Nephron (organoid): ENCODE measurements at regions not wholly inside any gene's neighbourhood (a gene's known extent, or its start where the extent isn't known, plus 50 kb on each side); places are given as distances from the start of the nearest gene placed in this dataset.
A peak's percentile ranks its signal among the peaks of the same experiment; 100 is the strongest.

Source experiments
- H3K27ac Mint-ChIP-seq, 3 experiments: 2 replicates each; pipeline ENCODE4 v1.8.0; 2020; ENCODE audit warnings: mixed read lengths in 3 of 3, mild to moderate bottlenecking in 2 of 3, moderate library complexity in 1 of 3
- H3K27me3 Mint-ChIP-seq: 2 replicates; pipeline ENCODE4 v1.8.0; 2021; ENCODE audit warnings: low read depth, mild to moderate bottlenecking, moderate library complexity, mixed read lengths
- H3K36me3 Mint-ChIP-seq: 2 replicates; pipeline ENCODE4 v1.8.0; 2020; ENCODE audit warnings: low read depth, mixed read lengths
- H3K4me1 Mint-ChIP-seq: 2 replicates; pipeline ENCODE4 v1.8.0; 2020; ENCODE audit warnings: mixed read lengths
- H3K4me3 Mint-ChIP-seq, 3 experiments: 2 replicates each; pipeline ENCODE4 v1.8.0; 2020; ENCODE audit warnings: mild to moderate bottlenecking in 3 of 3, mixed read lengths in 3 of 3, moderate library complexity in 2 of 3
- H3K9me3 Mint-ChIP-seq: 2 replicates; pipeline ENCODE4 v1.8.0; 2020; ENCODE audit warnings: mixed read lengths
- CTCF ChIP-seq, 3 experiments: fragments of 200-600 bp; sonication (generic); IDR thresholded peaks; one replicate each; pipeline ENCODE4 v1.5.0; 2021; ENCODE audit warnings: antibody characterized with exemption in 3 of 3; ENCODE audit not compliant: unreplicated experiment in 3 of 3

GRCh38 chr5:125600559-125600958 is 822.6 kb upstream of the GRAMD2B start:
- Mint-ChIP-seq H3K36me3 (no peaks in the 10 kb centered on the region), H3K4me3 (no peak overlapping the region), H3K27ac (no peak overlapping the region), H3K9me3 (no peaks in the 10 kb centered on the region), H3K27me3 (peaks cover 9% of the 10 kb centered on the region), H3K4me1 (peaks cover 18% of the 10 kb centered on the region)
- no peak for TF ChIP-seq CTCF (IDR thresholded peaks at IDR 0.05; ENCODE audit: unreplicated experiment in 3 of 3)

GRCh38 chr5:125602184-125602583 is 821.0 kb upstream of the GRAMD2B start:
- H3K4me3 Mint-ChIP-seq = no peak overlapping the region
- no peak for TF ChIP-seq CTCF (IDR thresholded peaks at IDR 0.05; ENCODE audit: unreplicated experiment in 3 of 3)
- no peaks in the 10 kb centered on the region for H3K9me3 Mint-ChIP-seq
- no peak overlapping the region for H3K27ac Mint-ChIP-seq
- peaks cover 9% of the 10 kb centered on the region for H3K27me3 Mint-ChIP-seq
- H3K4me1 Mint-ChIP-seq = peaks cover 6% of the 10 kb centered on the region
- no peaks in the 10 kb centered on the region for H3K36me3 Mint-ChIP-seq

GRCh38 chr5:125603321-125603720 is 819.9 kb upstream of the GRAMD2B start:
- no peak overlapping the region for H3K27ac Mint-ChIP-seq
- H3K27me3 Mint-ChIP-seq = peaks cover 9% of the 10 kb centered on the region
- H3K4me3 Mint-ChIP-seq = no peak overlapping the region
- no peaks in the 10 kb centered on the region for H3K4me1 Mint-ChIP-seq
- TF ChIP-seq CTCF (IDR thresholded peaks at IDR 0.05; ENCODE audit: unreplicated experiment in 3 of 3) = no peak
- H3K9me3 Mint-ChIP-seq = no peaks in the 10 kb centered on the region
- no peaks in the 10 kb centered on the region for H3K36me3 Mint-ChIP-seq

- H3K27me3 Mint-ChIP-seq = peaks cover 9% of the 10 kb centered on the region
- no peaks in the 10 kb centered on the region for H3K36me3 Mint-ChIP-seq
- TF ChIP-seq CTCF (IDR thresholded peaks at IDR 0.05; ENCODE audit: unreplicated experiment in 3 of 3) = no peak
- no peaks in the 10 kb centered on the region for H3K4me1 Mint-ChIP-seq
- H3K27ac Mint-ChIP-seq = peak overlapping the region in 1 of 3 experiments; percentile 28
- no peak overlapping the region for H3K4me3 Mint-ChIP-seq
- H3K9me3 Mint-ChIP-seq = no peaks in the 10 kb centered on the region
Observed at GRCh38 chr5:125604104-125604503, 819.1 kb upstream of the GRAMD2B start.

- H3K27ac Mint-ChIP-seq = no peak overlapping the region
- H3K4me3 Mint-ChIP-seq = no peak overlapping the region
- H3K36me3 Mint-ChIP-seq = no peaks in the 10 kb centered on the region
- no peak for TF ChIP-seq CTCF (IDR thresholded peaks at IDR 0.05; ENCODE audit: unreplicated experiment in 3 of 3)
- peaks cover 9% of the 10 kb centered on the region for H3K27me3 Mint-ChIP-seq
- H3K9me3 Mint-ChIP-seq = no peaks in the 10 kb centered on the region
- H3K4me1 Mint-ChIP-seq = peaks cover 13% of the 10 kb centered on the region
Observed at GRCh38 chr5:125607018-125607417, 816.2 kb upstream of the GRAMD2B start.

- no peaks in the 10 kb centered on the region for H3K36me3 Mint-ChIP-seq
- H3K27me3 Mint-ChIP-seq = peaks cover 4% of the 10 kb centered on the region
- no peak overlapping the region for H3K4me3 Mint-ChIP-seq
- no peaks in the 10 kb centered on the region for H3K9me3 Mint-ChIP-seq
- TF ChIP-seq CTCF (IDR thresholded peaks at IDR 0.05; ENCODE audit: unreplicated experiment in 3 of 3) = no peak
- H3K4me1 Mint-ChIP-seq = peaks cover 24% of the 10 kb centered on the region
- no peak overlapping the region for H3K27ac Mint-ChIP-seq
Observed at GRCh38 chr5:125609011-125609410, 814.2 kb upstream of the GRAMD2B start.
